Esophagus squamous epithelium (tissue), 4 donors: ENCODE measurements at regions not wholly inside any gene's neighbourhood (a gene's known extent, or its start where the extent isn't known, plus 50 kb on each side); places are given as distances from the start of the nearest gene placed in this dataset.

Experiments used
- POLR2A ChIP-seq, 4 donors: fragments of 450-650 bp; IDR thresholded peaks; one replicate each; pipeline ENCODE4 v1.6.1; 2017; ENCODE audit warnings: antibody characterized with exemption in 4 of 4, mild to moderate bottlenecking in 4 of 4, moderate library complexity in 3 of 4
- TF ChIP-seq, protein P1 (sequence below), 6 experiments: fragments of 450-650 bp in 4 of 6; fragments of 200-600 bp in 2 of 6; sonication (generic) in 2 of 6; IDR thresholded peaks; one replicate each; pipeline ENCODE4 v1.5.1; 2016 to 2019; ENCODE audit warnings: antibody characterized with exemption in 6 of 6, mild to moderate bottlenecking in 4 of 6, moderate library complexity in 4 of 6

DNA sequence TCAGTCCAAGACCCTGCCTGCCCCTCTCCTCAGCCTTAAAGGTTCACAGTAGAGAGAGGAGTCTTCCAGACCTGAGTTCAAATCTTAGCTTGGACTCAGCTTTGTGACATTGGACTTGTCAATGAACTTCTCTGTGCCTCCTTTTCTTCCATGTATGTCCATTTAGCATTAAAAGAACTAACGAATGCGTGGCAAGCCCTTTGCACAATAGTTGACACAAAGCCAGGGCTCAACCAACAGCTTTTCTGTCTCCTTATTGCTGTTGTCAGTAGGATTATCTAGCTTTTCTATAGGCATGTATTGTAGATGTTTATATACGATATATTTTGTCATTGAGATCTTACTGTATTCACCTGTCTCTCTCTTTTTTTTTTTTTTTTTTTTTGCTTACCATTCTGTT is 450.8 kb downstream of the PTPRU start:
- TF ChIP-seq, protein P1, sequence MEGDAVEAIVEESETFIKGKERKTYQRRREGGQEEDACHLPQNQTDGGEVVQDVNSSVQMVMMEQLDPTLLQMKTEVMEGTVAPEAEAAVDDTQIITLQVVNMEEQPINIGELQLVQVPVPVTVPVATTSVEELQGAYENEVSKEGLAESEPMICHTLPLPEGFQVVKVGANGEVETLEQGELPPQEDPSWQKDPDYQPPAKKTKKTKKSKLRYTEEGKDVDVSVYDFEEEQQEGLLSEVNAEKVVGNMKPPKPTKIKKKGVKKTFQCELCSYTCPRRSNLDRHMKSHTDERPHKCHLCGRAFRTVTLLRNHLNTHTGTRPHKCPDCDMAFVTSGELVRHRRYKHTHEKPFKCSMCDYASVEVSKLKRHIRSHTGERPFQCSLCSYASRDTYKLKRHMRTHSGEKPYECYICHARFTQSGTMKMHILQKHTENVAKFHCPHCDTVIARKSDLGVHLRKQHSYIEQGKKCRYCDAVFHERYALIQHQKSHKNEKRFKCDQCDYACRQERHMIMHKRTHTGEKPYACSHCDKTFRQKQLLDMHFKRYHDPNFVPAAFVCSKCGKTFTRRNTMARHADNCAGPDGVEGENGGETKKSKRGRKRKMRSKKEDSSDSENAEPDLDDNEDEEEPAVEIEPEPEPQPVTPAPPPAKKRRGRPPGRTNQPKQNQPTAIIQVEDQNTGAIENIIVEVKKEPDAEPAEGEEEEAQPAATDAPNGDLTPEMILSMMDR (IDR thresholded peaks at IDR 0.05), result no peak
- TF ChIP-seq POLR2A (IDR thresholded peaks at IDR 0.05), result no peak
